Liver (tissue), 8 donors: ENCODE measurements at regions not wholly inside any gene's neighbourhood (a gene's known extent, or its start where the extent isn't known, plus 50 kb on each side); places are given as distances from the start of the nearest gene placed in this dataset.

Source experiments
- DNase-seq: peaks from one replicate; pipeline ENCODE4 v3.0.0-alpha.2; 2017; ENCODE audit warnings: low spot score
- H3K27ac ChIP-seq, 2 donors: one replicate each; pipeline ENCODE4 v1.7.0; 2013; ENCODE audit warnings: inconsistent platforms in 2 of 2, low read length in 2 of 2, control low read depth in 1 of 2, low read depth in 1 of 2, mild to moderate bottlenecking in 1 of 2
- H3K27me3 ChIP-seq, 4 donors: one replicate each; pipeline versions ENCODE4 v1.6.1 to v1.7.0; 2013; ENCODE audit warnings: low read length in 3 of 4, inconsistent platforms in 1 of 4, mild to moderate bottlenecking in 1 of 4, moderate library complexity in 1 of 4; ENCODE audit not compliant: control insufficient read depth in 4 of 4, insufficient read depth in 4 of 4
- H3K36me3 ChIP-seq, 4 donors: one replicate each; pipeline versions ENCODE4 v1.6.1 to v1.7.0; 2013; ENCODE audit warnings: low read length in 3 of 4, mild to moderate bottlenecking in 3 of 4, low read depth in 1 of 4, moderate library complexity in 1 of 4; ENCODE audit not compliant: control insufficient read depth in 4 of 4, insufficient read depth in 3 of 4
- H3K4me1 ChIP-seq, 4 donors: one replicate each; pipeline versions ENCODE4 v1.6.1 to v1.7.0; 2013; ENCODE audit warnings: low read length in 3 of 4, mild to moderate bottlenecking in 3 of 4, moderate library complexity in 1 of 4; ENCODE audit not compliant: control insufficient read depth in 4 of 4, insufficient read depth in 4 of 4
- H3K4me3 ChIP-seq, 3 donors: one replicate each; pipeline versions ENCODE4 v1.6.1 to v1.7.0; 2013; ENCODE audit warnings: low read length in 3 of 3, control low read depth in 1 of 3, low read depth in 1 of 3, mild to moderate bottlenecking in 1 of 3
- H3K9ac ChIP-seq, 2 donors: one replicate each; pipeline ENCODE4 v1.7.0; 2013; ENCODE audit warnings: low read length in 2 of 2, mild to moderate bottlenecking in 2 of 2, moderate library complexity in 2 of 2, control low read depth in 1 of 2, low read depth in 1 of 2
- H3K9me3 ChIP-seq, 4 donors: one replicate each; pipeline versions ENCODE4 v1.6.1 to v1.7.0; 2013; ENCODE audit warnings: low read length in 3 of 4; ENCODE audit not compliant: control insufficient read depth in 4 of 4
- ATF3 ChIP-seq: IDR thresholded peaks from 2 replicates; pipeline ENCODE4 v1.6.1; 2016; ENCODE audit warnings: antibody characterized with exemption
- CTCF ChIP-seq: fragments of 150-350 bp; IDR thresholded peaks from 2 replicates; pipeline ENCODE4 v1.5.1; 2017; ENCODE audit warnings: improper control_type of control experiment, low read depth, low read length; ENCODE audit not compliant: missing input control
- EGR1 ChIP-seq, 2 donors: IDR thresholded peaks; 2 replicates each; pipeline ENCODE4 v1.6.1; 2016 to 2018; ENCODE audit warnings: antibody characterized with exemption in 2 of 2, low read depth in 2 of 2
- FOXA1 ChIP-seq: IDR thresholded peaks from 2 replicates; pipeline ENCODE4 v1.6.1; 2016; ENCODE audit warnings: antibody characterized with exemption
- FOXA2 ChIP-seq: IDR thresholded peaks from 2 replicates; pipeline ENCODE4 v1.6.1; 2016; ENCODE audit warnings: antibody characterized with exemption
- GABPA ChIP-seq, 2 donors: IDR thresholded peaks in 1 of 2; conservative IDR thresholded peaks in 1 of 2; 2 replicates each; pipeline ENCODE4 v1.6.1; 2016; ENCODE audit warnings: antibody characterized with exemption in 2 of 2, mild to moderate bottlenecking in 1 of 2, moderate library complexity in 1 of 2
- HNF4A ChIP-seq, 2 donors: conservative IDR thresholded peaks; 2 replicates each; pipeline ENCODE4 v1.6.1; 2016; ENCODE audit warnings: antibody characterized with exemption in 2 of 2, mild to moderate bottlenecking in 2 of 2
- HNF4G ChIP-seq: IDR thresholded peaks from 2 replicates; pipeline ENCODE4 v1.6.1; 2016; ENCODE audit warnings: antibody characterized with exemption
- JUND ChIP-seq, 2 donors: IDR thresholded peaks; 2 replicates each; pipeline ENCODE4 v1.6.1; 2016; ENCODE audit warnings: antibody characterized with exemption in 2 of 2
- MAX ChIP-seq: IDR thresholded peaks from 2 replicates; pipeline ENCODE4 v1.6.1; 2016; ENCODE audit warnings: antibody characterized with exemption
- NR2F2 ChIP-seq: IDR thresholded peaks from 2 replicates; pipeline ENCODE4 v1.6.1; 2016; ENCODE audit warnings: antibody characterized with exemption
- RAD21 ChIP-seq, 2 donors: IDR thresholded peaks; 2 replicates each; pipeline ENCODE4 v1.6.1; 2016; ENCODE audit warnings: antibody characterized with exemption in 2 of 2, mild to moderate bottlenecking in 2 of 2
- REST ChIP-seq: IDR thresholded peaks from 2 replicates; pipeline ENCODE4 v1.6.1; 2016; ENCODE audit warnings: antibody characterized with exemption, mild to moderate bottlenecking
- RXRA ChIP-seq, 2 donors: IDR thresholded peaks; 2 replicates each; pipeline ENCODE4 v1.6.1; 2017 to 2018; ENCODE audit warnings: antibody characterized with exemption in 2 of 2, mild to moderate bottlenecking in 1 of 2
- SP1 ChIP-seq: IDR thresholded peaks from 2 replicates; pipeline ENCODE4 v1.6.1; 2018; ENCODE audit warnings: antibody characterized with exemption, mild to moderate bottlenecking
- TAF1 ChIP-seq: conservative IDR thresholded peaks from 2 replicates; pipeline ENCODE4 v1.6.1; 2016; ENCODE audit warnings: antibody characterized with exemption, mild to moderate bottlenecking
- YY1 ChIP-seq: IDR thresholded peaks from 2 replicates; pipeline ENCODE4 v1.6.1; 2016; ENCODE audit warnings: antibody characterized with exemption, mild to moderate bottlenecking
- ZBTB33 ChIP-seq: IDR thresholded peaks from 2 replicates; pipeline ENCODE4 v1.6.1; 2016; ENCODE audit warnings: antibody characterized with exemption
- WGBS: extraction: QIAGEN DNeasy Blood & Tissue Kit; methylation state at CpG from one replicate; pipeline ENCODE4 v1.1.7; 2013; 5-methylcytosine and 5-hydroxymethylcytosine counted together
- donor health status: healthy.
- donor health status: healthy.
- donor health status: healthy.
- donor health status: healthy.
- donor health status: healthy.

- no peak overlapping the region for H3K9ac ChIP-seq
- no peak overlapping the region for H3K4me3 ChIP-seq
- peaks cover 0 to under 1% (median 0%) of the 10 kb centered on the region in 4 donors for H3K27me3 ChIP-seq
- H3K9me3 ChIP-seq = peaks cover 0 to 2% (median 0%) of the 10 kb centered on the region in 4 donors
- DNase-seq = no peak
- TF ChIP-seq JUND (IDR thresholded peaks at IDR 0.05) (no peak), MAX (no peak), FOXA1 (no peak), REST (no peak), RXRA (IDR thresholded peaks at IDR 0.05) (no peak), ATF3 (no peak), GABPA (IDR thresholded peaks at IDR 0.05 in 1 of 2, conservative IDR thresholded peaks at IDR 0.05 in 1 of 2) (no peak), TAF1 (no peak), SP1 (no peak), NR2F2 (no peak), CTCF (no peak), EGR1 (IDR thresholded peaks at IDR 0.05; ENCODE audit: low read depth in 2 of 2) (no peak), HNF4G (no peak), FOXA2 (no peak), HNF4A (conservative IDR thresholded peaks at IDR 0.05) (no peak), RAD21 (IDR thresholded peaks at IDR 0.05) (no peak), YY1 (no peak), ZBTB33 (no peak)
- H3K4me1 ChIP-seq = no peaks in the 10 kb centered on the region
- 67% methylated on average over 6 of the region's 6 CpGs for WGBS
- no peak overlapping the region for H3K27ac ChIP-seq
- H3K36me3 ChIP-seq = no peaks in the 10 kb centered on the region
Observed at GRCh38 chr1:14254251-14254650, 344.2 kb upstream of the KAZN start.
